SHP77 treated with DMSO at 0.1 percent for 48 hours (cell line): ENCODE measurements at regions not wholly inside any gene's neighbourhood (a gene's known extent, or its start where the extent isn't known, plus 50 kb on each side); places are given as distances from the start of the nearest gene placed in this dataset.

ENCODE experiments used
- DNase-seq: peaks from one replicate; lab custom pipeline; 2025; lab: John Stamatoyannopoulos, UW

- DNase-seq, result no peak
Measured at GRCh38 chr20:24059174-24059573, 70.6 kb upstream of the GGTLC1 start.

- DNase-seq, result no peak
Measured at GRCh38 chr20:24056491-24056890, 67.9 kb upstream of the GGTLC1 start.

- no peak for DNase-seq
Measured at GRCh38 chr20:24052599-24053275, 64.2 kb upstream of the GGTLC1 start.

- no peak for DNase-seq
Measured at GRCh38 chr20:24051160-24051559, 62.6 kb upstream of the GGTLC1 start.

- no peak for DNase-seq
Measured at GRCh38 chr20:24050119-24050518, 61.5 kb upstream of the GGTLC1 start.

- no peak for DNase-seq
Measured at GRCh38 chr20:24049081-24049480, 60.5 kb upstream of the GGTLC1 start.

- no peak for DNase-seq
Measured at GRCh38 chr20:24048024-24048611, 59.5 kb upstream of the GGTLC1 start.

GRCh38 chr20:24046888-24047287 lies 58.3 kb upstream of the GGTLC1 start:
- no peak for DNase-seq

GRCh38 chr20:24045621-24046318 lies 57.2 kb upstream of the GGTLC1 start:
- DNase-seq, result no peak

- no peak for DNase-seq
Measured at GRCh38 chr20:24043294-24043693, 54.7 kb upstream of the GGTLC1 start.

GRCh38 chr20:24042646-24043045 lies 54.1 kb upstream of the GGTLC1 start:
- DNase-seq, result no peak

- DNase-seq, result no peak
Measured at GRCh38 chr20:24040896-24041459, 52.4 kb upstream of the GGTLC1 start.

- no peak for DNase-seq
Measured at GRCh38 chr20:24039196-24039595, 50.6 kb upstream of the GGTLC1 start.
